GM20000 (cell line): ENCODE measurements at regions not wholly inside any gene's neighbourhood (a gene's known extent, or its start where the extent isn't known, plus 50 kb on each side); places are given as distances from the start of the nearest gene placed in this dataset.

Experiments
- DNase-seq: peaks from one replicate; pipeline ENCODE4 v3.0.0; 2012; ENCODE audit warnings: low spot score
- TF ChIP-seq, protein P1 (sequence below): IDR thresholded peaks from 2 replicates; pipeline ENCODE4 v1.5.1; 2012; ENCODE audit warnings: mild to moderate bottlenecking, control low read depth; ENCODE audit errors: extremely low read depth, missing control alignments

DNA sequence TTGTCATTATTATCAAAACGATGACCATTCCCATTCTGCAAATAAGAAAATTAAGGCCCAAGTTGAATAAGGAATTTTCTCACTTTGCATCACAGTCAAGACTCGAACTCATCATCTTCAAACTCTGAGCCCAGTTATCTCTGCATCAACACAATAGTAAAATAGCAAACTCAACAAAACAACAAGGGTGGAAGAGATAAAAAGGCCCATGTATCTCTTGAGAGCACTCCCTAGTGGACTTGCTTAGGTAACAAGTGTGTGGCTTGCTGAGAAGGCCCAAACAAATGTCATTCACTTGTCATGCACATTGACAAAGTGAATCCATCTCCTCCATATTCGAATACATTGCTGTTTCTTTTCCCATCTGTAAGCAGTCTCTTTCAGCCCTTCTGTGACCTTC, 412.0 kb upstream of the MAF start:
- DNase-seq: no peak

DNA sequence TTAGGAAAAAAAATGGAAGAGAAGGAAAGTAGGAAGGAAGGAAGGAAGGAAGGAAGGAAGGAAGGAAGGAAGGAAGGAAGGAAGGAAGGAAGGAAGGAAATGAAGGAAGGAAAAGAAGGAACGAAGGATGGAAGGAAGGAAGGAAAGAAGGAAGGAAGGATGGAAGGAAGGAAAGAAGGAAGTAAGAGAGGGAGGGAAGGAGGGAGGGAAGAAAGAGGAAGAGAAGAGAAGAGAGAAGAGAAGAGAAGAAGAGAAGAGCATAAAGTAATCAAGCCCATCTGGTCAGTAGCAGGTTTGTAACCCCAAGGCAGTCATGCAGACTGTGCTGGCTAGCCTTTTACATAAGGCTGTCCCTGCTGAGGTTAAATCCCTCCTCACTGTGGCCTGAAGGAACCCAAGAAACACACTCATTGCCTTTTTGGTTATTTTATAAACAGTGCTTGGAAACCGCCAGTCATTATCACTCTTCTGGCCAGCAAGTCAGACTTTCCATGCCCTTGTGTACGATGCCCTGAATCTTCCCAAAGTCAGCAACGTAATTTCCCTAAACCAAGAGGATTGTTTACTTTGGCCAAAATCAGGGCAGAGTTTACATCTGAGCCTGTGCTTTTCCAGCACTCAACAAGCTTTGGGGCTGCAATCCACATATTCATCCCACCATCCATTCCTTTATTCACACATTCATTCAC, 409.6 kb upstream of the MAF start:
- TF ChIP-seq, protein P1, sequence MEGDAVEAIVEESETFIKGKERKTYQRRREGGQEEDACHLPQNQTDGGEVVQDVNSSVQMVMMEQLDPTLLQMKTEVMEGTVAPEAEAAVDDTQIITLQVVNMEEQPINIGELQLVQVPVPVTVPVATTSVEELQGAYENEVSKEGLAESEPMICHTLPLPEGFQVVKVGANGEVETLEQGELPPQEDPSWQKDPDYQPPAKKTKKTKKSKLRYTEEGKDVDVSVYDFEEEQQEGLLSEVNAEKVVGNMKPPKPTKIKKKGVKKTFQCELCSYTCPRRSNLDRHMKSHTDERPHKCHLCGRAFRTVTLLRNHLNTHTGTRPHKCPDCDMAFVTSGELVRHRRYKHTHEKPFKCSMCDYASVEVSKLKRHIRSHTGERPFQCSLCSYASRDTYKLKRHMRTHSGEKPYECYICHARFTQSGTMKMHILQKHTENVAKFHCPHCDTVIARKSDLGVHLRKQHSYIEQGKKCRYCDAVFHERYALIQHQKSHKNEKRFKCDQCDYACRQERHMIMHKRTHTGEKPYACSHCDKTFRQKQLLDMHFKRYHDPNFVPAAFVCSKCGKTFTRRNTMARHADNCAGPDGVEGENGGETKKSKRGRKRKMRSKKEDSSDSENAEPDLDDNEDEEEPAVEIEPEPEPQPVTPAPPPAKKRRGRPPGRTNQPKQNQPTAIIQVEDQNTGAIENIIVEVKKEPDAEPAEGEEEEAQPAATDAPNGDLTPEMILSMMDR: no peak
- DNase-seq: no peak

More for the DNA sequence above, 412.0 kb upstream of the MAF start:
- TF ChIP-seq, protein P1: no peak

DNA sequence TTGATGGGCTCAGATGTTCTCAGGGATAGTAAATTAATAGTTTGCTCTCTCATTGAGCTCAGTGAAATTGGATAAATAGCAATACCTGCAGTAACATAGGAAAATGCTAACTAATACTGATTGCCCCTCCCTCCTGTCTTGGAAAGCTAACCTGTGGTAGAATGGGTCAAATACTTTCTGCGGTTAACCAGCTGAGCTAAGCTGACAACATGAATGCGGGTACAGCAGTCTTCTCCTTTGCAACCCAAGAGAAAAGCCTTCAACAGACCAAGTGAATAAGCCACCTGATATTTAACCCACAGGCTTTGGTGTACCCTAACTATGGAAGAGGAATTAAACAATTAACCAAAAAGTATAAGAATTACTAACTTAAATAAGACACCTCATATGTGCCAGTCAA, 408.3 kb upstream of the MAF start:
- TF ChIP-seq, protein P1: no peak
- DNase-seq: no peak

DNA sequence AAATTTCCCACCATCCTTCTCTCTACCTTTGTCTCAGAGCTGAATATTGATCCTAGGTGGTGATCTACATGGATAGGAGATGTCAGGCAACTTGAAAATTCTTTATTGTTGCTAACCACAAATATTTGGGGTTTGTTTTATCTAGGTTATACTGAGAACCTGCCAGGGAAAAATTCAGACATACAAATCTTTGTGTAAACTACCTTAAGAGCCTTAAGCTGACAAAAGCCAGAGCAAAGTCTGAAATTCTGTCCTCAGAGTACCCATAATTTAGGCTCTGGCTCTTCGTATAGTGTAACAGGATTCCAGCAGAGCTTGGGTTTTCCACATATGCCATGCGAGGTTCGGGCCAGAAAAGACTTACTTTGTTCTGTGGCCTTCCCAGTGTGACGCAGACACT, 406.7 kb upstream of the MAF start:
- DNase-seq: no peak
- TF ChIP-seq, protein P1: no peak

DNA sequence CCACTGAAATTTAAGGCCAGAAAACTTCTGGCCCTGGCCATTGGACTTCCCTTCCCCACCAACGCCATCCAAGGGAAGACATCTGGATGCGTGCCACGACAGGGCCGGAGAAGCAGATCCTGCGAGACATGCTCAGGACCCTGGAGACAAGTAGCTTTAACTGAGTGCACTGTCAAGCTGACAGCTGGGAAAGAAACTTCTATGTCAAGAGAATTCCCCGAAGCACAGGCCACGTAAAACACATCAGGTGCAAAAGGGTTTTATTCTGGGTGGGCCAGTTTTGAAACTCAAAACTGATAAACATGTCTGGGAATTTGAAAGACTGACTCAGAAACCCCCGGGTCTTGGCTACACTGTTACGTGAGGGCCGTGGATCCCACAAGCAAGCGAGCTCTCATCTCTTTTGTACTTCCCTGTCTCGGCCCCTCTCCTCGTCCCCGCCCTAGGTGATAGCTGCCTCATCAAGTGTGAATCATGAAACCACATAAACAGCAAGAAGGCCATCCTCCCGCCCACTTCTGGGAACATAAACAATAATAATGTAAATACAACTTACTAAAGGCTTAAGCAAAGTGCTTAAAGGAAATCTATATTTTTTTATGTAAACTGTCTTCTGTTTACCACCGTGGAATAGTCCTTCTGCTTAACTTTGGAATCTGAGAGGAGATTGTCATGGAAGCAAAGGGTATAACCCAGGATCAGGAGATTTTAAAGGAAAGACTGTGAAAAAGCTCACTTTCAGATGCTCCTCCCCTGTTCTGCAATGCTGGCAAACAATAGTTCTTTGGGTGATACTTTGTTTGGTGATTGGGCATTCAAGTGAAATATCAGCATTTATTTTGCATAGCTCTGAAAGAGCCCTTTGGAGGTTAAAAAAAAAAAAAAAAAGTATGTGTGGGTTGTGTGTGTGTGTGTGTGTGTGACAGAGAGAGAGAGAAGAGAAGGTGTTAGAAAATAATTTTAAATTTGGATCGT, 406.0 kb upstream of the MAF start:
- TF ChIP-seq, protein P1: no peak
- DNase-seq: no peak

DNA sequence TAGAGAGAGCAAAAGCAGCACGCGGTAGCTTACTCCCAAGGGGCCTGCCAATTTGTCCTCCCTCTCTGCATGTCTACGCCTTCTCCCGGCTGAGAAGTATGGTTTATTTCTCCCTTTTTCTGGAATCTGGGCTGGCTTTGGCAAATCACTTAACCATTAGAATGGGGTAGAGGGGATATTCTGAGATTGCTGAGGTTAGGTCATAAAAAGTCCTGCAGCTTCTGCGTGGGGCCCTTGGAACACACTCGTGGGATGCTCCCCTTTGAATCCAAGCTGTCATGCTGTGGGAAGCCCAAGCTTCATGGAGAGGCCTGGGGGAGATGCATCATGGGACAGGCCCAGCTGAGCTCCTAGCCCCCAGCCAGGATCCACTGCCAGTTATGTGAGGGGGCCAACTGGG, 403.6 kb upstream of the MAF start:
- TF ChIP-seq, protein P1: no peak

DNA sequence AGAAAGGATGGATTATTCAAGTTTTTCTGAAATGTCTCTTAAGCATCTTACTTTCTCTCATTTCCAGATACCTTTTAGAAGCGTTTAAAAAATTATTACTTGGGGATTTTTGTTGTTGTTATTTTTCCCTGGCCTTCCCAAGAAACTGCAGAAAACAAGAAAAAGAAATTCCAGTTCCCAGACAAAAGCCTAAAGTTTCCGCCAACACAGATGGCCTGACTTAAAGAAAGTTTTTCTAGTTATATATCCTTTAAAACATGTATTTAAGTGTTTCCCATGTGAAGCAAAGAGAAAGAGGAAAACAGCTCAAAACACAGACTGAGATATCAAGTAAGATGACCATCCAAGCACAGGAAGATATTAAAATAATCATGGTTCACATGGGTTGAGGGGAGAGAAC, 401.7 kb upstream of the MAF start:
- DNase-seq: no peak

More for the DNA sequence above, 403.6 kb upstream of the MAF start:
- no peak for DNase-seq

More for the DNA sequence above, 401.7 kb upstream of the MAF start:
- TF ChIP-seq, protein P1: no peak
